K562 (cell line): ENCODE measurements at regions not wholly inside any gene's neighbourhood (a gene's known extent, or its start where the extent isn't known, plus 50 kb on each side); places are given as distances from the start of the nearest gene placed in this dataset.

ENCODE experiments used
- ATAC-seq: fragments of 200-7000 bp; cut with Tn5 transposase; 3 replicates; pipeline ENCODE4 v1.9.1; 2020; ENCODE audit warnings: moderate library complexity
- BruUV-seq: library from RNA; stranded (reverse); fragments of 400-500 nt; replicated peaks from 2 replicates; lab custom pipeline; 2021; lab: Mats Ljungman, UMichigan
- CTCF ChIA-PET: fragments of 300-600 bp; formaldehyde crosslinking; extraction: SDS; loops from one replicate; lab custom pipeline; 2021; ENCODE audit warnings: low intra/inter-chr PET ratio; lab: Yijun Ruan, JAX
- POLR2A ChIA-PET: fragments of 300-600, 350-650 bp; sonication (Branson Sonifier 250); formaldehyde crosslinking; extraction: SDS; loops from one replicate; lab custom pipeline; 2021; ENCODE audit warnings: antibody characterized with exemption, inconsistent platforms; lab: Yijun Ruan, JAX
- DNase-seq, 4 experiments: peaks; one replicate each; pipeline versions ENCODE4 v3.0.0 to v3.0.0-alpha.2; 2011 to 2018; ENCODE audit warnings: low spot score in 3 of 4, mixed read lengths in 3 of 4; ENCODE audit errors: extremely low read depth in 1 of 4
- FAIRE-seq: peaks from 2 replicates; lab custom pipeline; 2011; peaks lifted over from hg19 to GRCh38; lab: Jason Lieb, UNC
- H2AFZ ChIP-seq: 2 replicates; pipeline ENCODE4 v1.6.0; 2011; ENCODE audit warnings: low read depth, low read length, control low read depth, inconsistent platforms
- H3K27ac ChIP-seq: fragments of 200-600 bp; 3 replicates; pipeline ENCODE4 v1.8.0; 2011; ENCODE audit warnings: low read depth, mild to moderate bottlenecking, control low read depth, inconsistent platforms, low read length, moderate library complexity, mixed read lengths; ENCODE audit errors: extremely low read depth
- H3K27me3 ChIP-seq, 2 experiments: fragments of 300-600 bp in 1 of 2; 2 replicates in 1 of 2; 3 replicates in 1 of 2; pipeline versions ENCODE4 v1.6.0 to v1.8.0; 2011; ENCODE audit warnings: inconsistent platforms in 2 of 2, low read length in 2 of 2, mild to moderate bottlenecking in 1 of 2, mixed read lengths in 1 of 2, moderate library complexity in 1 of 2; ENCODE audit not compliant: control insufficient read depth in 2 of 2, insufficient read depth in 2 of 2
- H3K36me3 ChIP-seq: fragments of 300-600 bp; 3 replicates; pipeline ENCODE4 v1.8.0; 2011; ENCODE audit warnings: mild to moderate bottlenecking, low read length, inconsistent platforms; ENCODE audit not compliant: control insufficient read depth, insufficient read depth
- H3K4me1 ChIP-seq, 2 experiments: fragments of 200-600 bp in 1 of 2; replicated peaks in 1 of 2; 2 replicates in 1 of 2; 3 replicates in 1 of 2; pipeline versions ENCODE4 v1.5.1 to v1.8.0; 2011; ENCODE audit warnings: inconsistent platforms in 2 of 2, low read length in 2 of 2, mild to moderate bottlenecking in 1 of 2, mixed read lengths in 1 of 2, moderate library complexity in 1 of 2; ENCODE audit not compliant: control insufficient read depth in 2 of 2, insufficient read depth in 2 of 2
- H3K4me2 ChIP-seq: 2 replicates; pipeline ENCODE4 v1.6.1; 2011; ENCODE audit warnings: low read length, control low read depth, inconsistent platforms, mixed read lengths; ENCODE audit not compliant: insufficient read depth
- H3K4me3 ChIP-seq: fragments of 200-600 bp; sonication (generic), shearing (Covaris generic); 2 replicates; pipeline ENCODE4 v1.5.1; 2016; ENCODE audit warnings: control low read depth, inconsistent platforms
- H3K79me2 ChIP-seq: fragments of 200-600 bp; 3 replicates; pipeline ENCODE4 v1.8.0; 2011; ENCODE audit warnings: low read length, inconsistent platforms; ENCODE audit not compliant: control insufficient read depth, insufficient read depth
- H3K9ac ChIP-seq, 2 experiments: 2 replicates each; pipeline versions ENCODE4 v1.6.0 to v1.6.1; 2011; ENCODE audit warnings: low read depth in 2 of 2, low read length in 2 of 2, control low read depth in 1 of 2, inconsistent platforms in 1 of 2, mild to moderate bottlenecking in 1 of 2, mixed read lengths in 1 of 2; ENCODE audit not compliant: insufficient read depth in 1 of 2
- H3K9me1 ChIP-seq: one replicate; pipeline ENCODE4 v1.6.0; 2011; ENCODE audit warnings: inconsistent platforms, mild to moderate bottlenecking, low read length, moderate library complexity; ENCODE audit not compliant: control insufficient read depth, insufficient read depth
- H3K9me3 ChIP-seq: replicated peaks from 2 replicates; pipeline ENCODE4 v1.5.1; 2011; ENCODE audit warnings: low read depth, low read length, inconsistent platforms; ENCODE audit not compliant: control insufficient read depth, insufficient read depth
- H4K20me1 ChIP-seq: replicated peaks from 2 replicates; pipeline ENCODE4 v1.6.1; 2011; ENCODE audit warnings: low read length, inconsistent platforms, mixed read lengths; ENCODE audit not compliant: control insufficient read depth, insufficient read depth
- C11orf30 ChIP-seq: fragments of 450-650 bp; IDR thresholded peaks from 2 replicates; pipeline ENCODE4 v1.6.1; 2016; ENCODE audit warnings: low read depth, mild to moderate bottlenecking
- DIDO1 ChIP-seq: fragments of 450-650 bp; IDR thresholded peaks from 2 replicates; pipeline ENCODE4 v1.6.1; 2016; ENCODE audit warnings: low read depth, missing biosample characterization, missing genetic modification characterization
- EP400 ChIP-seq: fragments of 450-650 bp; IDR thresholded peaks from 2 replicates; pipeline ENCODE4 v1.6.1; 2017; ENCODE audit warnings: antibody characterized with exemption, mild to moderate bottlenecking, moderate library complexity
- FOXK2 ChIP-seq, 2 experiments: fragments of 450-650 bp; IDR thresholded peaks in 1 of 2; conservative IDR thresholded peaks in 1 of 2; 2 replicates each; pipeline ENCODE4 v1.6.1; 2016; ENCODE audit warnings: low read depth in 2 of 2, mild to moderate bottlenecking in 1 of 2
- GTF2F1 ChIP-seq: IDR thresholded peaks from 2 replicates; pipeline ENCODE4 v1.6.1; 2011; ENCODE audit warnings: low read depth, low read length, improper control_type of control experiment
- HDAC2 ChIP-seq: fragments of 450-650 bp; IDR thresholded peaks from 2 replicates; pipeline ENCODE4 v1.6.1; 2016; ENCODE audit warnings: mild to moderate bottlenecking
- HOXB6 ChIP-seq: fragments of 250-450 bp; sonication (Bioruptor Pico); IDR thresholded peaks from 2 replicates; pipeline ENCODE4 v1.5.1; 2022; ENCODE audit warnings: mild to moderate bottlenecking, borderline replicate concordance
- LARP7 ChIP-seq: fragments of 450-650 bp; IDR thresholded peaks from 2 replicates; pipeline ENCODE4 v1.6.1; 2016
- MAFF ChIP-seq: IDR thresholded peaks from 2 replicates; pipeline ENCODE4 v1.6.1; 2012; ENCODE audit warnings: low read length, improper control_type of control experiment
- MAFG ChIP-seq: fragments of 450-650 bp; conservative IDR thresholded peaks from 2 replicates; pipeline ENCODE4 v1.6.1; 2016; ENCODE audit warnings: missing genetic modification characterization, missing compliant biosample characterization
- MAFK ChIP-seq: IDR thresholded peaks from 2 replicates; pipeline ENCODE4 v1.6.1; 2011; ENCODE audit warnings: low read length, improper control_type of control experiment
- MECOM ChIP-seq: fragments of 250-450 bp; sonication (Bioruptor Pico); IDR thresholded peaks from 2 replicates; pipeline ENCODE4 v1.8.0; 2022; ENCODE audit warnings: inconsistent platforms
- NELFE ChIP-seq: IDR thresholded peaks from 2 replicates; pipeline ENCODE4 v1.6.1; 2011; ENCODE audit warnings: mild to moderate bottlenecking; ENCODE audit not compliant: insufficient read depth, insufficient read length
- RBM34 ChIP-seq: fragments of 200-400 bp; formaldehyde crosslinking; IDR thresholded peaks from 2 replicates; pipeline ENCODE4 v1.6.1; 2018; ENCODE audit warnings: low read length, borderline replicate concordance; ENCODE audit not compliant: insufficient read depth
- ZNF316 ChIP-seq: fragments of 450-650 bp; IDR thresholded peaks from 2 replicates; pipeline ENCODE4 v1.6.1; 2016
- ZNF57 ChIP-seq: fragments of 450-650 bp; formaldehyde crosslinking; IDR thresholded peaks from 2 replicates; pipeline ENCODE4 v1.4.0; 2020; ENCODE audit warnings: mild to moderate bottlenecking, moderate library complexity
- ZNF586 ChIP-seq: fragments of 450-650 bp; formaldehyde crosslinking; conservative IDR thresholded peaks from 2 replicates; pipeline ENCODE4 v1.4.0; 2020; ENCODE audit warnings: mild to moderate bottlenecking, moderate library complexity
- WGBS: fragments of 100-300 bp; shearing (Covaris generic); methylation state at CpG from one replicate; pipeline ENCODE4 v1.1.6; 2016; ENCODE audit warnings: low coverage, mixed read lengths; ENCODE audit not compliant: insufficient coverage; ENCODE audit errors: missing lambda C conversion rate; 5-methylcytosine and 5-hydroxymethylcytosine counted together
- in situ Hi-C: fragments of 300-500 bp; cut with MboI; formaldehyde crosslinking; loops from 4 replicates; pipeline ENCODE4 v1.15.0; 2018; ENCODE audit warnings: inconsistent platforms, mixed read lengths
- intact Hi-C: fragments of 100-400 bp; cut with micrococcal nuclease; formaldehyde crosslinking; loops from 2 replicates; pipeline ENCODE4 v1.14.2; 2022
- TF ChIP-seq, protein P1 (sequence below): fragments of 250-450 bp; sonication (Bioruptor Pico); IDR thresholded peaks from 2 replicates; pipeline ENCODE4 v1.8.0; 2021; ENCODE audit warnings: moderate library complexity, mild to moderate bottlenecking, inconsistent platforms
- TF ChIP-seq, protein P2 (sequence below): fragments of 150-350 bp; conservative IDR thresholded peaks from 2 replicates; pipeline ENCODE4 v1.6.1; 2014; ENCODE audit warnings: low read length

DNA sequence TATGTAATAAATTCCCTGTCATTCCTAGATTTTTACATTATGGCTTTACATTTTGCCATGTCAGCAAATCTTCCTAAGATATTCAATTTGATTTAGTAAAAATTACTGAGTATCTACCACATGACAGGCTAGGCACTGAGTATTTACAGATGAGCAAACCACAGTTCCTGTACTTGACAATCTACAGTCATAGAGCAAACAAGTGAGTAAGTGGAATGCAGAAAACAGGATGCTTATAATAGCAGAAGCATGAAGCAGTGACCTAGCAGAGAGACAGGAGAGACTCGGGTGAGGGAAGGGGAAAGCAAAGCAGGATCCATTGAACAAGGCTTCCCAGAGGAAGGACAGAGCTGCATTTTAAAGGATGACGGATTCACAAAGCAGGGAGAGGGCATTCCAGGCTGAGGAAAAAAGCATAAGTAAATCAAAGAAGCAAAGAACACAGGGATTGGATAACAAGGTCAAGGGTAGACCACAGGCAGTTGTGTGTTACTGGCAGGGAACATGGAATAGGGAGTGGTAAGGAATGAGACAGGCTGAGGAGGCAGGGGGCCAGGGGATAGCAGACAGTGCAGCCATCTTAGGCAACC lies 124.7 kb upstream of the C1QTNF7 start:
- in situ Hi-C loops, result no loop called here
- H3K79me2 ChIP-seq, result no peaks in the 10 kb centered on the region

DNA sequence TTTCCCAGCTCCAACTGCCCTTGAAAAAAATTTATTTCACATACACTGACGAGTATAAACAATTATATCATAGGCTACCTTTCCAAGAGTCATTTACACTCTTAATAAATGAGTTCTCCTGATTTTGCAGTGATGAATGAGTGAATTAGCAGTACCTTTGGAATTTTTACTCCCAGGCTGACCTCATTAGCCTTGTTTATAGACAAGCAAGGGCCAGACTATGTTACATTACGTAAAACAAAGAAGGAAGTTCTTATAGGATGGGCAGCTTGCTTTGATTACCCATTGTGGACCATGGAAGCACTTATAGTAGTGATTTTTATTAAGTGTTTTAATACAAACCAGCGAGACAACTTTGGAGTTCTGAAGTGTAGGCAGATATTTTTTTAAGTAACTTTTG lies 112.9 kb upstream of the C1QTNF7 start:
- ATAC-seq, result no peak
- TF ChIP-seq, protein P1, sequence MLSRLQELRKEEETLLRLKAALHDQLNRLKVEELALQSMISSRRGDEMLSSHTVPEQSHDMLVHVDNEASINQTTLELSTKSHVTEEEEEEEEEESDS (CRISPR knock-in tag), result no peak
- TF ChIP-seq, protein P2, sequence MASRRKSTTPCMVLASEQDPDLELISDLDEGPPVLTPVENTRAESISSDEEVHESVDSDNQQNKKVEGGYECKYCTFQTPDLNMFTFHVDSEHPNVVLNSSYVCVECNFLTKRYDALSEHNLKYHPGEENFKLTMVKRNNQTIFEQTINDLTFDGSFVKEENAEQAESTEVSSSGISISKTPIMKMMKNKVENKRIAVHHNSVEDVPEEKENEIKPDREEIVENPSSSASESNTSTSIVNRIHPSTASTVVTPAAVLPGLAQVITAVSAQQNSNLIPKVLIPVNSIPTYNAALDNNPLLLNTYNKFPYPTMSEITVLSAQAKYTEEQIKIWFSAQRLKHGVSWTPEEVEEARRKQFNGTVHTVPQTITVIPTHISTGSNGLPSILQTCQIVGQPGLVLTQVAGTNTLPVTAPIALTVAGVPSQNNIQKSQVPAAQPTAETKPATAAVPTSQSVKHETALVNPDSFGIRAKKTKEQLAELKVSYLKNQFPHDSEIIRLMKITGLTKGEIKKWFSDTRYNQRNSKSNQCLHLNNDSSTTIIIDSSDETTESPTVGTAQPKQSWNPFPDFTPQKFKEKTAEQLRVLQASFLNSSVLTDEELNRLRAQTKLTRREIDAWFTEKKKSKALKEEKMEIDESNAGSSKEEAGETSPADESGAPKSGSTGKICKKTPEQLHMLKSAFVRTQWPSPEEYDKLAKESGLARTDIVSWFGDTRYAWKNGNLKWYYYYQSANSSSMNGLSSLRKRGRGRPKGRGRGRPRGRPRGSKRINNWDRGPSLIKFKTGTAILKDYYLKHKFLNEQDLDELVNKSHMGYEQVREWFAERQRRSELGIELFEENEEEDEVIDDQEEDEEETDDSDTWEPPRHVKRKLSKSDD, result no peak
- TF ChIP-seq HOXB6 (CRISPR knock-in tag), result no peak
- no peak for TF ChIP-seq FOXK2 (conservative IDR thresholded peaks at IDR 0.05 in 1 of 2, IDR thresholded peaks at IDR 0.05 in 1 of 2; ENCODE audit: low read depth in 2 of 2)
- TF ChIP-seq LARP7, result no peak
- no peak for TF ChIP-seq ZNF57 (CRISPR knock-in tag)
- TF ChIP-seq RBM34, result no peak
- TF ChIP-seq MECOM (CRISPR knock-in tag), result no peak
- no peak for TF ChIP-seq DIDO1
- no peak for TF ChIP-seq ZNF586 (CRISPR knock-in tag)
- TF ChIP-seq NELFE, result no peak

More for the DNA sequence above, 124.7 kb upstream of the C1QTNF7 start:
- H3K9ac ChIP-seq, result no peak overlapping the region
- H4K20me1 ChIP-seq, result no peaks in the 10 kb centered on the region
- DNase-seq (no peak), FAIRE-seq (no peak), ATAC-seq (no peak)
- H3K27me3 ChIP-seq, result no peaks in the 10 kb centered on the region
- CTCF ChIA-PET, result no interaction called here
- no peak overlapping the region for H3K4me2 ChIP-seq
- H3K9me3 ChIP-seq, result no peaks in the 10 kb centered on the region
- H3K4me1 ChIP-seq, result no peaks in the 10 kb centered on the region
- POLR2A ChIA-PET, result interaction anchor here (0.6 kb wide), 1 partner anchor 557 kb away, joined by 3 read pairs; no protein-coding TSS in a partner anchor
- H3K4me3 ChIP-seq, result no peak overlapping the region
- BruUV-seq, result no TSS peak
- WGBS, result 0% methylated on average over 2 of the region's 2 CpGs
- H2AFZ ChIP-seq, result no peak overlapping the region
- H3K9me1 ChIP-seq, result no peaks in the 10 kb centered on the region
- H3K27ac ChIP-seq, result no peak overlapping the region
- peak; percentile 98 for TF ChIP-seq MAFK
- TF ChIP-seq MAFG (tag), result peak; percentile 82
- TF ChIP-seq ZNF316, result peak; percentile 93
- TF ChIP-seq EP400, result no peak
- peak; percentile 96 for TF ChIP-seq MAFF
- TF ChIP-seq C11orf30, result peak; percentile 76
- TF ChIP-seq HDAC2, result no peak
- no peak for TF ChIP-seq GTF2F1
- TF ChIP-seq, all 486 proteins: peak for 5
- intact Hi-C loops, result no loop called here
- H3K36me3 ChIP-seq, result no peaks in the 10 kb centered on the region

More for the DNA sequence above, 112.9 kb upstream of the C1QTNF7 start:
- no peak overlapping the region for H3K9ac ChIP-seq
- ChIA-PET POLR2A (no interaction called here), CTCF (no interaction called here)
- in situ Hi-C loops, result no loop called here
- FAIRE-seq, result no peak
- no peaks in the 10 kb centered on the region for H3K9me1 ChIP-seq
- H3K27ac ChIP-seq, result no peak overlapping the region
- H3K4me3 ChIP-seq, result no peak overlapping the region
- H3K27me3 ChIP-seq, result no peaks in the 10 kb centered on the region
- no peak overlapping the region for H3K4me2 ChIP-seq
- WGBS, result 5% methylated on average over 3 of the region's 3 CpGs
- DNase-seq, result no peak
- no TSS peak for BruUV-seq
- H4K20me1 ChIP-seq, result no peaks in the 10 kb centered on the region
- H2AFZ ChIP-seq, result no peak overlapping the region
- H3K9me3 ChIP-seq, result no peaks in the 10 kb centered on the region
- no peaks in the 10 kb centered on the region for H3K36me3 ChIP-seq
- no peaks in the 10 kb centered on the region for H3K79me2 ChIP-seq
- H3K4me1 ChIP-seq, result no peaks in the 10 kb centered on the region
- intact Hi-C loops, result no loop called here
